Thyroid gland (tissue), 4 donors: ENCODE measurements at regions not wholly inside any gene's neighbourhood (a gene's known extent, or its start where the extent isn't known, plus 50 kb on each side); places are given as distances from the start of the nearest gene placed in this dataset.

ENCODE experiments used
- DNase-seq, 2 donors: peaks; one replicate each; pipeline ENCODE4 v3.0.0-alpha.2; 2019
- H3K27ac ChIP-seq, 3 donors: fragments of 200-600 bp; sonication (generic); 1 replicate in 2 of 3; 2 replicates in 1 of 3; pipeline ENCODE4 v1.5.1; 2016 to 2019; ENCODE audit warnings: mild to moderate bottlenecking in 1 of 3, moderate library complexity in 1 of 3
- H3K27me3 ChIP-seq: fragments of 200-600 bp; sonication (generic); one replicate; pipeline ENCODE4 v1.5.1; 2019
- H3K36me3 ChIP-seq, 2 donors: fragments of 200-600 bp; sonication (generic); one replicate each; pipeline ENCODE4 v1.5.1; 2016 to 2019
- H3K4me1 ChIP-seq, 2 donors: fragments of 200-600 bp; sonication (generic); one replicate each; pipeline ENCODE4 v1.5.1; 2017 to 2019
- H3K4me3 ChIP-seq, 3 donors: fragments of 200-600 bp; sonication (generic); replicated peaks in 1 of 3; 1 replicate in 2 of 3; 2 replicates in 1 of 3; pipeline ENCODE4 v1.5.1; 2016; ENCODE audit warnings: mild to moderate bottlenecking in 1 of 3
- H3K9me3 ChIP-seq: fragments of 200-600 bp; sonication (generic); one replicate; pipeline ENCODE4 v1.5.1; 2017
- POLR2A ChIP-seq, 2 donors: fragments of 450-650 bp; IDR thresholded peaks; one replicate each; pipeline ENCODE4 v1.6.1; 2017; ENCODE audit warnings: antibody characterized with exemption in 2 of 2, mild to moderate bottlenecking in 2 of 2, moderate library complexity in 1 of 2
- WGBS, 2 donors: methylation state at CpG; one replicate each; pipeline ENCODE4 v1.1.5; 2017; 5-methylcytosine and 5-hydroxymethylcytosine counted together
- intact Hi-C: fragments of 100-400 bp; cut with DNase I; formaldehyde crosslinking; loops from one replicate; pipeline ENCODE4 v1.15.1; 2023
- TF ChIP-seq, protein P1 (sequence below), 6 experiments: fragments of 200-600 bp in 3 of 6; fragments of 450-650 bp in 3 of 6; sonication (generic) in 3 of 6; IDR thresholded peaks; one replicate each; pipeline ENCODE4 v1.5.1; 2016 to 2019; ENCODE audit warnings: antibody characterized with exemption in 6 of 6, mild to moderate bottlenecking in 2 of 6, inconsistent platforms in 1 of 6, moderate library complexity in 1 of 6

DNA sequence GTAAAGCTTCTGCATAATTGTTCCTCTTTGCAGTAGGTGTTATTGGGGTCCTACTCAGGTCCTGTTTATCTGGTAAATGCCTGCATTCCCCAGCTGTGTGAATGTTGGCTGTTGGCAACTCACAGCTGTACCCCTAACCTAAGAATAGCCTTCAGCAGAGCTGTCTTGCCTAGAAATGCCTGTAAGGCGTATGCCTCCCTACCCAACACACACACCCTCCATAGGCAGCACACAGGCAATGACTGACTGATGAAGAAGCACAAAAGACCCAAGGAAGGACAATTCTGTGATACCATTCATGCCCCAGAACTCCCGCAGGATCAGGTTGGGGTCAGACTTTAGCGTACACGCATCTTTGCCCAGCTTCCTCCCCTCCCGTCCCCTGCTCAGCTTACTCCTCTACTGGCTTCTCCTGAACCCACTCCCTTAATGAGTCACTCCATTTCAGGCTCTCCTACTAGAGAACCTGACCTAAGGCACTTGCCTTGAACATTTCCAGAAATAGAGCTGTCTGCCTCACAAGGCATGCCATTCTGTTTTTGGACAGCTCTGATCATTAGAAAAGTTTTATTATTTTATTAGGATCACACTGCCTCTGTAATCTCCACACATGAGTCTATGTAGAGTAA is 99.2 kb upstream of the PIK3CG start:
- no peak overlapping the region for H3K27ac ChIP-seq
- H3K36me3 ChIP-seq: no peaks in the 10 kb centered on the region
- no peaks in the 10 kb centered on the region for H3K27me3 ChIP-seq
- no peaks in the 10 kb centered on the region for H3K9me3 ChIP-seq
- H3K4me3 ChIP-seq: no peak overlapping the region
- 93 to 98% methylated on average over 5 of the region's 5 CpGs for WGBS, 2 donors
- no peak for TF ChIP-seq POLR2A (IDR thresholded peaks at IDR 0.05)
- TF ChIP-seq, protein P1, sequence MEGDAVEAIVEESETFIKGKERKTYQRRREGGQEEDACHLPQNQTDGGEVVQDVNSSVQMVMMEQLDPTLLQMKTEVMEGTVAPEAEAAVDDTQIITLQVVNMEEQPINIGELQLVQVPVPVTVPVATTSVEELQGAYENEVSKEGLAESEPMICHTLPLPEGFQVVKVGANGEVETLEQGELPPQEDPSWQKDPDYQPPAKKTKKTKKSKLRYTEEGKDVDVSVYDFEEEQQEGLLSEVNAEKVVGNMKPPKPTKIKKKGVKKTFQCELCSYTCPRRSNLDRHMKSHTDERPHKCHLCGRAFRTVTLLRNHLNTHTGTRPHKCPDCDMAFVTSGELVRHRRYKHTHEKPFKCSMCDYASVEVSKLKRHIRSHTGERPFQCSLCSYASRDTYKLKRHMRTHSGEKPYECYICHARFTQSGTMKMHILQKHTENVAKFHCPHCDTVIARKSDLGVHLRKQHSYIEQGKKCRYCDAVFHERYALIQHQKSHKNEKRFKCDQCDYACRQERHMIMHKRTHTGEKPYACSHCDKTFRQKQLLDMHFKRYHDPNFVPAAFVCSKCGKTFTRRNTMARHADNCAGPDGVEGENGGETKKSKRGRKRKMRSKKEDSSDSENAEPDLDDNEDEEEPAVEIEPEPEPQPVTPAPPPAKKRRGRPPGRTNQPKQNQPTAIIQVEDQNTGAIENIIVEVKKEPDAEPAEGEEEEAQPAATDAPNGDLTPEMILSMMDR (IDR thresholded peaks at IDR 0.05): no peak
- peaks cover 0 to 14% of the 10 kb centered on the region in 2 donors for H3K4me1 ChIP-seq
- intact Hi-C loops: no loop called here
- DNase-seq: no peak

DNA sequence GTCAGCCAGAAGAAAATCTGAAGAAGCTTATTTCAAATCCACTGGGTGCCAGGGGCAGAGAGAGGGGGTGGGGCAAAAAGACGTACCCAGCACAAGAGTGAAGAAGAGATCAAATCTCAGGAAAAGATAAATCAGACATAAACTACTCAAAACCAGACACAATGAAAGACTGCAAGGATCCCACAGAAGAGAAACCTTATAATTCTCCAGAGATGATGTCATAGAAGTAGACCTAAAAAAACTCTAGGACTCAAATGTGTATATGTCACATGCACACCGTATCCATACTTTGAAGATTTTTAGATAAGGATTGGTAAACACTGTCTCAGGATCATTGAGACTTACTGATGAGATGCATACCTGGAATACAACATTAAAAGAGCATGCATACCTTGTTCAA is 98.5 kb upstream of the PIK3CG start:
- TF ChIP-seq, protein P1 (IDR thresholded peaks at IDR 0.05): no peak
- no peak for TF ChIP-seq POLR2A (IDR thresholded peaks at IDR 0.05)
- WGBS, 2 donors: 74 to 77% methylated on average over 2 of the region's 2 CpGs
- intact Hi-C loops: no loop called here

DNA sequence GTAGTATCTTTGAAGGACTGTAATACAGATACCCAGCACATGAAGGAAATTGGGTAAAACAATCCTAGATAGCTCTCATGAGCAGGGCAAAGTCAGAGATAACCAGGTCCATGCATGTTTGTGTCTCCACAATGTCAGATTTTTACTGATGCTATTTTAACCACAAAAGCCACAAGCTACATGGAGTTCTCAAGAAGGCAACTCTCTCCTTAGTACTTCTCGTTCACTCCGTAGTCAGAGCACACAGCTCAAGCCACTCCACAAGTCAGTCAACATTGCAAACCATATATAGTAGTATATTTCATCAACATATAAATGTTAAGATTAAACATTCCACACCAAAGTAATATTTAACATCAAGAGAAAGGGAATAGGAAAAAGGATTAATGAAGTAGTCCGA is 98.0 kb upstream of the PIK3CG start:
- 78 to 80% methylated on average over 3 of the region's 3 CpGs for WGBS, 2 donors

More for the DNA sequence above, 98.5 kb upstream of the PIK3CG start:
- no peaks in the 10 kb centered on the region for H3K9me3 ChIP-seq
- no peak for DNase-seq
- no peak overlapping the region for H3K27ac ChIP-seq
- no peak overlapping the region for H3K4me3 ChIP-seq
- H3K36me3 ChIP-seq: no peaks in the 10 kb centered on the region
- H3K4me1 ChIP-seq: peaks cover 0 to 14% of the 10 kb centered on the region in 2 donors
- H3K27me3 ChIP-seq: no peaks in the 10 kb centered on the region

DNA sequence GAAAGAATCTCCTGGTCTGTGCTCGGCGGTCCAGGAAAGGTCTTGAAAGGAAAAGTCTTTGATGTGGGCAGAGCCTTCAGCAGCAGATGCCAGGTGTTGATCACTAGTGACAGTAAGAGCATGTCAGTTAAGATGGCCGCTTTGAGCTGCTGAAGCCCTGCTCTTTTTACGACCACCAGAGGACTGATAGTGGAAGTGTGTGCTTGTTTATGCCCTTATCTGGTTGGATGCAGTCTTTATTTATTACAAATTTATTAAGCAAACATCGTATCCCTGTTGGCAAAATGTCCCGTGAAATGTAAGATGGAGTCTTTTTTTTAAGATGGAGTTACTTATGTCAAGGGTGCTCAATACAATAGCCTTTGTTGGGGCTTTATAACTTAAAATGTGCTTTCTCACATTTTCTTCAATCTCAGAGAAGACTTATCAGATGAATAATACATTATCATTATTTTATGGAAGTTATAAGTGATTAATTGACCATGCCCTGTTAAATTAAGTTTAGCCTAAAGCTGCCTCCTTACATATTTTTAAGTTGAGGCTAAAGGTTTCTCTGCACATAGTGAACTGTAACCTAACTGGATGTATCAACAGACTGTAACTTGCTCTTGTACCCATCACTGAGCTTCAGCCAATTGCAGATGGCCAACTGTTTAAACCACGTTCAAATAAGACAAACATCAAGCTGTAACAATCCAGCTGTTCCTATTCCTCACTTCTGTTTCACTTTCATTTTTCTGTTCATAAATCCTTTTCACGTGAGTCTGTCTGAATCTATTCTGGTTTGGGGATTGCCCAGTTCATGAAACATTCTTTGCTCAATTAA is 97.4 kb upstream of the PIK3CG start:
- intact Hi-C loops: no loop called here
- DNase-seq: no peak
- no peaks in the 10 kb centered on the region for H3K9me3 ChIP-seq
- TF ChIP-seq, protein P1 (IDR thresholded peaks at IDR 0.05): no peak
- TF ChIP-seq POLR2A (IDR thresholded peaks at IDR 0.05): no peak
- H3K4me1 ChIP-seq: peaks cover 4 to 14% of the 10 kb centered on the region in 2 donors
- no peak overlapping the region for H3K4me3 ChIP-seq
- H3K27ac ChIP-seq: no peak overlapping the region
- WGBS, 2 donors: 80 to 82% methylated on average over 8 of the region's 8 CpGs
- no peaks in the 10 kb centered on the region for H3K27me3 ChIP-seq
- H3K36me3 ChIP-seq: no peaks in the 10 kb centered on the region

More for the DNA sequence above, 98.0 kb upstream of the PIK3CG start:
- Histone ChIP-seq H3K27ac (no peak overlapping the region), H3K36me3 (no peaks in the 10 kb centered on the region), H3K9me3 (no peaks in the 10 kb centered on the region), H3K27me3 (no peaks in the 10 kb centered on the region), H3K4me1 (peaks cover 0 to 14% of the 10 kb centered on the region in 2 donors), H3K4me3 (no peak overlapping the region)
- no peak for DNase-seq
- TF ChIP-seq, protein P1 (IDR thresholded peaks at IDR 0.05): no peak
- no peak for TF ChIP-seq POLR2A (IDR thresholded peaks at IDR 0.05)
- intact Hi-C loops: no loop called here

DNA sequence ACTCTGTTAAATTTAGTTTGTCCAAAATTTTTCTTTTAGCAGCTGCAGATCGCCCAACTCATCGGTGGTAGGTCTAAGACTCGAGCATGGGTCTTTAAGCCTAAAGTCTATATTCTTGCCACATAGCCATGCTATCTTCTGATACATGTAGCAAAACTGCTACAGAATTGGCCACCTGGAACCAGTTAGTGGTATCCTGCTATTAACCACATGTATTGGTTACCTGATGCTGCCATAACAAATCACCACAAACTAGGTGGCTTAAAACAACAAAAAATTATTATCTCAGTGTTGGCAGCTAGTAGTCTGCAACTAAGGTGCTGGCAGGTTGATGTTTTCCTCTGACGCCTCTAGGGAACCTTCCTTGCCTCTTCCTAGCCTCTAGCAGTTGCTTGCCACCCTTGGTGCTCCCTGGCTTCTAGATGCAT is 96.7 kb upstream of the PIK3CG start:
- no peak overlapping the region for H3K27ac ChIP-seq
- H3K4me1 ChIP-seq: peaks cover 10 to 20% of the 10 kb centered on the region in 2 donors
- intact Hi-C loops: no loop called here
- H3K4me3 ChIP-seq: no peak overlapping the region
- TF ChIP-seq, protein P1 (IDR thresholded peaks at IDR 0.05): no peak
- no peak for TF ChIP-seq POLR2A (IDR thresholded peaks at IDR 0.05)
- H3K27me3 ChIP-seq: no peaks in the 10 kb centered on the region
- H3K9me3 ChIP-seq: no peaks in the 10 kb centered on the region
- WGBS, 2 donors: 84 to 86% methylated on average over 4 of the region's 4 CpGs
- DNase-seq: no peak
- H3K36me3 ChIP-seq: no peaks in the 10 kb centered on the region
